ENCODE measurements at regions not wholly inside any gene's neighbourhood (a gene's known extent, or its start where the extent isn't known, plus 50 kb on each side); places are given as distances from the start of the nearest gene placed in this dataset.

DNA sequence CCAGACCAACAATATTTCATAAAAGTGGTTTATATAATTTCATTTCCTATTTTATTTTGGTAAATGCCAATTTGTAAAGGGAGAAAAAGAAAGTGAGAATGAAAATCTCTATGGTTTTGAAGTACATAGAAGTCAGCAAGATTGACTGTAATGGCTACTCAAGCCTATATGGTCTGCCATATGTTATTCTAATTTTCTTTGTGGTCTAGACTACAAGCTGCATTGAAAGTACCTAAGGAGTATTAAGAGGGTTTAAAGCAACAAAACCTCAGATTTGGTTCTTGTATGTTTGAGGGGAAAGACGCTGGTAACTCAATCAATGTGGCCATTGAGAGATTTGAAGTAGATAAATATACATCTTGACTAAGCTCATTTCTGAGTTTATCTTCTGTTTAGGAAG lies 193.5 kb upstream of the EYA4 start:
- TF ChIP-seq POLR2AphosphoS5 (IDR thresholded peaks at IDR 0.05; ENCODE audit: low read depth, low read length) = no peak
- no peak for TF ChIP-seq FOXP2 (optimal IDR thresholded peaks at IDR 0.05; ENCODE audit: borderline replicate concordance, extremely low read depth, extremely low read length, insufficient read depth)
- TF ChIP-seq TAF1 (IDR thresholded peaks at IDR 0.05; ENCODE audit: borderline replicate concordance, insufficient read depth, low read length) = no peak
- TF ChIP-seq, protein P1, sequence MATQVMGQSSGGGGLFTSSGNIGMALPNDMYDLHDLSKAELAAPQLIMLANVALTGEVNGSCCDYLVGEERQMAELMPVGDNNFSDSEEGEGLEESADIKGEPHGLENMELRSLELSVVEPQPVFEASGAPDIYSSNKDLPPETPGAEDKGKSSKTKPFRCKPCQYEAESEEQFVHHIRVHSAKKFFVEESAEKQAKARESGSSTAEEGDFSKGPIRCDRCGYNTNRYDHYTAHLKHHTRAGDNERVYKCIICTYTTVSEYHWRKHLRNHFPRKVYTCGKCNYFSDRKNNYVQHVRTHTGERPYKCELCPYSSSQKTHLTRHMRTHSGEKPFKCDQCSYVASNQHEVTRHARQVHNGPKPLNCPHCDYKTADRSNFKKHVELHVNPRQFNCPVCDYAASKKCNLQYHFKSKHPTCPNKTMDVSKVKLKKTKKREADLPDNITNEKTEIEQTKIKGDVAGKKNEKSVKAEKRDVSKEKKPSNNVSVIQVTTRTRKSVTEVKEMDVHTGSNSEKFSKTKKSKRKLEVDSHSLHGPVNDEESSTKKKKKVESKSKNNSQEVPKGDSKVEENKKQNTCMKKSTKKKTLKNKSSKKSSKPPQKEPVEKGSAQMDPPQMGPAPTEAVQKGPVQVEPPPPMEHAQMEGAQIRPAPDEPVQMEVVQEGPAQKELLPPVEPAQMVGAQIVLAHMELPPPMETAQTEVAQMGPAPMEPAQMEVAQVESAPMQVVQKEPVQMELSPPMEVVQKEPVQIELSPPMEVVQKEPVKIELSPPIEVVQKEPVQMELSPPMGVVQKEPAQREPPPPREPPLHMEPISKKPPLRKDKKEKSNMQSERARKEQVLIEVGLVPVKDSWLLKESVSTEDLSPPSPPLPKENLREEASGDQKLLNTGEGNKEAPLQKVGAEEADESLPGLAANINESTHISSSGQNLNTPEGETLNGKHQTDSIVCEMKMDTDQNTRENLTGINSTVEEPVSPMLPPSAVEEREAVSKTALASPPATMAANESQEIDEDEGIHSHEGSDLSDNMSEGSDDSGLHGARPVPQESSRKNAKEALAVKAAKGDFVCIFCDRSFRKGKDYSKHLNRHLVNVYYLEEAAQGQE (IDR thresholded peaks at IDR 0.05; ENCODE audit: insufficient read depth in 1 of 2, low read depth in 2 of 2, low read length in 2 of 2) = no peak
- no peak for TF ChIP-seq SIN3A (IDR thresholded peaks at IDR 0.05; ENCODE audit: borderline replicate concordance, insufficient read depth, low read length)

DNA sequence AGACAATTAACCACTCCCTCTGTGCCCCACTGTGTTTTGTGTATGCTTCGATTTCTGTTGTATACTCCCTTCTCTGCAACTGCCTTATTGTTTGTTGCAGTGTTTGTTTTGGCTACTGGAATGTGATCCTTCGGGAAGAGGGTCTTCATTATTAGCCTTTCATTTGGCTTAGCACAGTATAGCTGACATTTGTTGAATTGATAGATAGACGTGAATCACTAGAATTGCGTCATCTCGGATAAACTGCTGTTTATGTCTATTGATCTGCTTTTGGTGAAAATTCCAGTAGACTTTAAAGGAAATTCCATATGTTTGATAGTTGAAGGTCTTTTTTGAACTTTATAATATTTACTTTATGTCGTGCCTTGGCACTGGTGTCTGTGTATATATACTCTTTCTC lies 189.9 kb upstream of the EYA4 start:
- TF ChIP-seq POLR2AphosphoS5 (IDR thresholded peaks at IDR 0.05; ENCODE audit: low read depth, low read length) (no peak), TAF1 (IDR thresholded peaks at IDR 0.05; ENCODE audit: borderline replicate concordance, insufficient read depth, low read length) (no peak), SIN3A (IDR thresholded peaks at IDR 0.05; ENCODE audit: borderline replicate concordance, insufficient read depth, low read length) (no peak), FOXP2 (optimal IDR thresholded peaks at IDR 0.05; ENCODE audit: borderline replicate concordance, extremely low read depth, extremely low read length, insufficient read depth) (no peak)
- TF ChIP-seq, protein P1 (IDR thresholded peaks at IDR 0.05; ENCODE audit: insufficient read depth in 1 of 2, low read depth in 2 of 2, low read length in 2 of 2) = no peak

DNA sequence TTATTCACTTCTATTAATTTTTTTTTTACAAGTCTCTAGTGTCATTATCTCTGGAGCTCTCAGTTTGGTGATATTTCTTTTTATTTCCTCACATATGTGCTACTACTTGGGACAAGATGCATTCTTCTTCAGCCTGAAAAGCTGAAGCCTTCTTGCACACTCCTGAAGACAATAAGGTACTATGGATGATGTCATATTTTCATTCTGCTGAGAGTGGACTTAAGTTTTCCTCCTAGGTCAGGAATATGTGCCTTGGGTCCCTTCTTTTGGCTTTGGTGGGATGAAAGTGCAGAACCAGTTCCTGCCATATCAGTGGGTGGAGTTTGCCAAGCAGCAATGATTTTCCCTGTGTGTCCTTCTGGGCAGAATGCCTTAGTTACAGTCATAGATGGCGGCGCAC lies 188.7 kb upstream of the EYA4 start:
- TF ChIP-seq, protein P1 (IDR thresholded peaks at IDR 0.05; ENCODE audit: insufficient read depth in 1 of 2, low read depth in 2 of 2, low read length in 2 of 2) = no peak
- TF ChIP-seq TAF1 (IDR thresholded peaks at IDR 0.05; ENCODE audit: borderline replicate concordance, insufficient read depth, low read length) = no peak
- TF ChIP-seq FOXP2 (optimal IDR thresholded peaks at IDR 0.05; ENCODE audit: borderline replicate concordance, extremely low read depth, extremely low read length, insufficient read depth) = no peak
- TF ChIP-seq SIN3A (IDR thresholded peaks at IDR 0.05; ENCODE audit: borderline replicate concordance, insufficient read depth, low read length) = no peak
- no peak for TF ChIP-seq POLR2AphosphoS5 (IDR thresholded peaks at IDR 0.05; ENCODE audit: low read depth, low read length)

DNA sequence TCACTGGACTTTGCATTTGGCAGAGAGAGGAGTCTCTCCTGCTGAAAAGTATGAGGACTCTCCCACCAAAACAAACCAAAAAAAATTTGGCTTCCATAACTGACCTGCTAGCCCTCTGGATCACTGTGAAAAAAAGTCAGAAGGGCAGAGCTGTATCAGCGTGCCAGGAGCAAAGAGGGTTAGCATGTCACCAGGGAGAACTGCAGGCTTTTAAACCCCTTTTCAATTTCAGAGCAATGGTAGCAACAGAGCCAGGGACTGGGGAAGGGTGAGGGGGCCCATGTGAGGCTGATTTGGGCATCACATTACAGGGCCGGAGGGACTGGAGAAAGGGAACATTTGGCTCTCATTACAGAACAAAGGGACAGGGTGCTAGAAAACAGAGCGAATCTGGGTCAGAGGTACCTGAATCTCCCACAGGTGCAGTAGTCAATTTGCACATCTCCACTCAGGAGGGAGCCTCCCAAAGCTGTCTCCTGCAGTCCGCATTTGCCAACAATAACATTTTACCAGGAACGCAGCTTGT lies 185.7 kb upstream of the EYA4 start:
- TF ChIP-seq FOXP2 (optimal IDR thresholded peaks at IDR 0.05; ENCODE audit: borderline replicate concordance, extremely low read depth, extremely low read length, insufficient read depth) (no peak), SIN3A (IDR thresholded peaks at IDR 0.05; ENCODE audit: borderline replicate concordance, insufficient read depth, low read length) (no peak), POLR2AphosphoS5 (IDR thresholded peaks at IDR 0.05; ENCODE audit: low read depth, low read length) (no peak), TAF1 (IDR thresholded peaks at IDR 0.05; ENCODE audit: borderline replicate concordance, insufficient read depth, low read length) (no peak)
- TF ChIP-seq, protein P1 (IDR thresholded peaks at IDR 0.05; ENCODE audit: insufficient read depth in 1 of 2, low read depth in 2 of 2, low read length in 2 of 2) = no peak

DNA sequence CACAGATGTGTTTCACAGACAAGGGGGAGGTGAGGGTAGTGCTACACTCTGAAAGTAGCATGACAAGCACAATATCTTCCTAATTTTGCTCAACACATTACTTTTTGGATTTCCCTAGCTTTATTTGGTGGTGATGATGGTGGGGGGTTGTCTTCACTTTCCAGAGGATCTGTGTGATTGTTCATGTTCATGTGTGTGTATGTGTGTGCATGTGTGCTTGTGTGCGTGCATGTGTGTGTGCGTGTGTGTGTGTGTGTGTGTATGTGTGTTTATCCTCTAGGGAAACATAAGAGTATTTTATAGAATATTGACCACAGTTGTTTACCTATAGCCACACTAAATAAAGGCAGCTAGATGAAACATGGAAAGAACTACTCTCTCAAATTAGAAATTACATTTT lies 183.8 kb upstream of the EYA4 start:
- TF ChIP-seq SIN3A (IDR thresholded peaks at IDR 0.05; ENCODE audit: borderline replicate concordance, insufficient read depth, low read length) (no peak), TAF1 (IDR thresholded peaks at IDR 0.05; ENCODE audit: borderline replicate concordance, insufficient read depth, low read length) (no peak), FOXP2 (optimal IDR thresholded peaks at IDR 0.05; ENCODE audit: borderline replicate concordance, extremely low read depth, extremely low read length, insufficient read depth) (no peak), POLR2AphosphoS5 (IDR thresholded peaks at IDR 0.05; ENCODE audit: low read depth, low read length) (no peak)
- TF ChIP-seq, protein P1 (IDR thresholded peaks at IDR 0.05; ENCODE audit: insufficient read depth in 1 of 2, low read depth in 2 of 2, low read length in 2 of 2) = no peak
